CD8-positive, alpha-beta memory T cell (primary cell): ENCODE measurements at regions not wholly inside any gene's neighbourhood (a gene's known extent, or its start where the extent isn't known, plus 50 kb on each side); places are given as distances from the start of the nearest gene placed in this dataset.

Source experiments
- CTCF ChIA-PET: fragments of 350-600 bp; sonication (Branson Sonifier 250); formaldehyde crosslinking; loops from one replicate; lab custom pipeline; 2021; ENCODE audit warnings: antibody characterized with exemption; lab: Charles Lee
- POLR2A ChIA-PET: fragments of 350-600 bp; sonication (Branson Sonifier 250); formaldehyde crosslinking; loops from one replicate; lab custom pipeline; 2021; ENCODE audit warnings: antibody characterized with exemption; lab: Charles Lee
- DNase-seq, 5 donors: peaks; one replicate each; pipeline versions ENCODE4 v3.0.0 to v3.0.0-alpha.2; 2020 to 2022; ENCODE audit warnings: mixed read lengths in 1 of 5
- H3K27ac ChIP-seq: one replicate; pipeline ENCODE4 v1.7.0; 2013; ENCODE audit warnings: low read depth, mild to moderate bottlenecking, low read length, moderate library complexity
- H3K27me3 ChIP-seq: 2 replicates; pipeline ENCODE4 v1.7.0; 2013; ENCODE audit warnings: low read length, mild to moderate bottlenecking; ENCODE audit not compliant: insufficient read depth, poor library complexity, severe bottlenecking
- H3K36me3 ChIP-seq: 2 replicates; pipeline ENCODE4 v1.7.0; 2013; ENCODE audit warnings: mild to moderate bottlenecking, low read length, moderate library complexity; ENCODE audit not compliant: insufficient read depth
- H3K4me1 ChIP-seq: 2 replicates; pipeline ENCODE4 v1.7.0; 2013; ENCODE audit warnings: mild to moderate bottlenecking, low read length, moderate library complexity; ENCODE audit not compliant: insufficient read depth
- H3K4me3 ChIP-seq: 2 replicates; pipeline ENCODE4 v1.7.0; 2013; ENCODE audit warnings: mild to moderate bottlenecking, low read length
- H3K9me3 ChIP-seq: 2 replicates; pipeline ENCODE4 v1.7.0; 2013; ENCODE audit warnings: mild to moderate bottlenecking, low read length
- H3K27ac Mint-ChIP-seq, 8 donors: one replicate each; pipeline ENCODE4 v1.8.0; 2020 to 2021; ENCODE audit warnings: mixed read lengths in 8 of 8, mild to moderate bottlenecking in 6 of 8, inconsistent platforms in 3 of 8, moderate library complexity in 3 of 8
- H3K27me3 Mint-ChIP-seq, 2 donors: one replicate each; pipeline ENCODE4 v1.8.0; 2020 to 2021; ENCODE audit warnings: mixed read lengths in 2 of 2, mild to moderate bottlenecking in 1 of 2, moderate library complexity in 1 of 2
- H3K36me3 Mint-ChIP-seq, 3 donors: one replicate each; pipeline ENCODE4 v1.8.0; 2020 to 2021; ENCODE audit warnings: mixed read lengths in 3 of 3, inconsistent platforms in 1 of 3, mild to moderate bottlenecking in 1 of 3
- H3K4me1 Mint-ChIP-seq, 3 donors: one replicate each; pipeline ENCODE4 v1.8.0; 2020 to 2021; ENCODE audit warnings: mixed read lengths in 3 of 3, inconsistent platforms in 1 of 3, mild to moderate bottlenecking in 1 of 3
- H3K4me3 Mint-ChIP-seq, 7 donors: one replicate each; pipeline ENCODE4 v1.8.0; 2020 to 2021; ENCODE audit warnings: mixed read lengths in 7 of 7, mild to moderate bottlenecking in 6 of 7, moderate library complexity in 4 of 7, inconsistent platforms in 2 of 7
- H3K9me3 Mint-ChIP-seq, 5 donors: one replicate each; pipeline ENCODE4 v1.8.0; 2020 to 2022; ENCODE audit warnings: mixed read lengths in 5 of 5, mild to moderate bottlenecking in 3 of 5, moderate library complexity in 2 of 5, inconsistent platforms in 1 of 5

DNA sequence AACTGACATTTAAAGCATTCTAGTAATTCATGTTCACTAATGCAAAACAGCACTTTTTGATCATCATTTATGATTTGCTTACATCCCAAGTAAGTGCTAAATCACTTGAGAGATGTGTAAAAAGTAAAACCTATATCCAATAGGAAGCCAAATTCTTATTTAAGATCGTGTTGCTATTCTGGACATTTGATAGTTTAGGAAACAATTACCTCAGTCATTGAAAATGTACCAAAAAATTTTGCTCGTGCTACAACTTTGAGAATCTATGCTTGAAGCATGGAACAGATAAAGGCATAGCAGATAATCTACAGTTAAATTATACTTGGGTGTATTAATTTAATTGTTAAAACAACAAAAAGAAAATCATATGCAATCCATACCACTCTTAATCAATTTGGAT is 571.6 kb upstream of the NR2F2 start:
- H3K4me3 ChIP-seq, result no peak overlapping the region
- peaks cover 0 to 4% (median 0%) of the 10 kb centered on the region in 3 donors for H3K4me1 Mint-ChIP-seq
- H3K9me3 ChIP-seq, result no peaks in the 10 kb centered on the region
- H3K27me3 ChIP-seq, result no peaks in the 10 kb centered on the region
- ChIA-PET CTCF (no interaction called here), POLR2A (no interaction called here)
- H3K9me3 Mint-ChIP-seq, result peaks cover 0 to 3% (median 0%) of the 10 kb centered on the region in 5 donors
- no peak overlapping the region for H3K27ac ChIP-seq
- no peak for DNase-seq
- no peaks in the 10 kb centered on the region for H3K4me1 ChIP-seq
- no peaks in the 10 kb centered on the region for H3K36me3 ChIP-seq
- H3K27ac Mint-ChIP-seq, result no peak overlapping the region
- H3K27me3 Mint-ChIP-seq, result peaks cover 0 to 3% of the 10 kb centered on the region in 2 donors
- no peaks in the 10 kb centered on the region for H3K36me3 Mint-ChIP-seq
- no peak overlapping the region for H3K4me3 Mint-ChIP-seq

DNA sequence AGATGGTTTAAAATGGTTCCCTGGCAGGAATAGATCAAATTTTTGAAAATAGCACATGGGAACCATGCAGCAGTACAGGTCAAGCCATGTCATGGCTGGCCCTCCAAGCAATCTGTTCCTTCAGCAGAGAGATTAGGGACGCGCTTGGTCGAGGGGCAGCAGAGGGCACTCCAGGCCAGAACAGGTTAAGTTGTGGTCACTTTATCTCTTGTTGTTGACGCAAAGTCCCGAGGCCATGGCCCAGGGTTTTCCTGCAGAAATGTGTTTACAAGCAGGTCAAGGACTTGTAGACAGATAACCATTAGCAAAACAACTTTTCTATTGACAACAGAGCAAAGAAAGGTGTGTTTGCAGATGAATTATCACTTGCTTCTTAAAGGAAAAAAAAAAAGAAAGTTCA is 570.0 kb upstream of the NR2F2 start:
- Mint-ChIP-seq H3K27ac (peak overlapping the region in 1 of 8 donors; percentile 11), H3K4me1 (peaks cover 0 to 4% (median 0%) of the 10 kb centered on the region in 3 donors), H3K36me3 (no peaks in the 10 kb centered on the region), H3K27me3 (no peaks in the 10 kb centered on the region), H3K4me3 (no peak overlapping the region), H3K9me3 (peaks cover 0 to under 1% (median 0%) of the 10 kb centered on the region in 5 donors)
- POLR2A ChIA-PET, result no interaction called here
- Histone ChIP-seq H3K4me3 (no peak overlapping the region), H3K9me3 (no peaks in the 10 kb centered on the region), H3K36me3 (no peaks in the 10 kb centered on the region), H3K27me3 (no peaks in the 10 kb centered on the region), H3K27ac (no peak overlapping the region), H3K4me1 (no peaks in the 10 kb centered on the region)
- no peak for DNase-seq
- CTCF ChIA-PET, result no interaction called here

DNA sequence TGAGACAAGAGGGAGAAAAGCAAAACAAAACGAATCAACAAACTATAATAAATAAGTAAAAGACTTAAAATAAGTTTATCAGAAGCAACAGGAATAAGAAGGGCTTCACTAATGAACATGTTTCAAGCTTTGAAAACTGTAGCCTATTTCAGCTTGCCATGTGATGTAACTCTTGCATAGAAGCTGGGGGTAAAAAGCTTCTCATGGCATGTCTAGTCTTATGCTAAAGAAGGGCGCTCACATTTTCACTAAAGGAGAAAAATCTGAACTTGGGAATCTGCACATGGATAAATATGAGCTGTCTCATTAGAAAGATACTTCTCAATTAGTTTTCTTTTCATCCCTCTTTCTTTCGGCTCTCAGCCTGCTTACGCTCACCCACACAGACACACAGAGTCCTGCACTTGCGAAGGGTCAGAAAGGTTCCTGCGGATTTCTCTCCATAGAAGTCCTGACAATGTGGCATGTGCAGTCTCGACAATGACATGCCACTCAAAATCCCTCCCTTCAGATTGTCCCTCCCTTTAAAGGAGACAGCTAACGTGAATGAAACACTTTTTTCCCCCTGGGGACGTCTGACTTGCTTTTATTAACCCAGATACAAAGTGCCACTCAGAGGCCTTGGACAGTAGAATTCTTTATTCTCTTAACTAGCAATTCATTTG is 568.9 kb upstream of the NR2F2 start:
- no peaks in the 10 kb centered on the region for H3K9me3 Mint-ChIP-seq
- no peaks in the 10 kb centered on the region for H3K36me3 Mint-ChIP-seq
- Histone ChIP-seq H3K4me3 (no peak overlapping the region), H3K9me3 (no peaks in the 10 kb centered on the region), H3K27me3 (no peaks in the 10 kb centered on the region), H3K4me1 (no peaks in the 10 kb centered on the region), H3K27ac (no peak overlapping the region), H3K36me3 (no peaks in the 10 kb centered on the region)
- H3K4me1 Mint-ChIP-seq, result peaks cover 0 to 4% (median 0%) of the 10 kb centered on the region in 3 donors
- DNase-seq, result no peak
- H3K27me3 Mint-ChIP-seq, result no peaks in the 10 kb centered on the region
- no peak overlapping the region for H3K27ac Mint-ChIP-seq
- no peak overlapping the region for H3K4me3 Mint-ChIP-seq
- ChIA-PET CTCF (interaction anchor here (1.1 kb wide), 1 partner anchor 20 kb away, joined by 3 read pairs; no protein-coding TSS in a partner anchor), POLR2A (no interaction called here)

DNA sequence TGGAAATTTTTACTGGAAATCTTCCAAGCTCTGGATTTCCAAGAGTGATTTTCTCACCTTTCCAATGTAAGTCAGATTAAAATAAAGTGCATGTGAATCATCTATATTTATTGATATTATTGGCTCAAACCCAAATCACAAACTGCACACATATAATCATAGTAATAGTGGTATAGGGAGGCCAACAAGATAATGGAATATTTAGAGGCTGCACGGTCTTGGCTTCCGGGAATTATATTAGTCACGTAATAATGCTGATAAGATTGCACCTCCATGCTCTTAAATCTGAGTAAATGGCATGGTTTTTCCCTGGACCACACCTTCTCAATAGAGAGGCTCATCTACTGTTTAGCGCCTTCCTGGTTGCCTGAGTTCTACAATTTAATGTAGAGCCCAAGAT is 567.1 kb upstream of the NR2F2 start:
- Histone ChIP-seq H3K36me3 (no peaks in the 10 kb centered on the region), H3K9me3 (no peaks in the 10 kb centered on the region), H3K4me3 (no peak overlapping the region), H3K4me1 (no peaks in the 10 kb centered on the region), H3K27me3 (no peaks in the 10 kb centered on the region), H3K27ac (no peak overlapping the region)
- Mint-ChIP-seq H3K4me3 (no peak overlapping the region), H3K36me3 (no peaks in the 10 kb centered on the region), H3K27ac (no peak overlapping the region), H3K9me3 (no peaks in the 10 kb centered on the region), H3K27me3 (no peaks in the 10 kb centered on the region), H3K4me1 (peaks cover 0 to 4% (median 0%) of the 10 kb centered on the region in 3 donors)
- CTCF ChIA-PET, result no interaction called here
- POLR2A ChIA-PET, result no interaction called here
- no peak for DNase-seq

DNA sequence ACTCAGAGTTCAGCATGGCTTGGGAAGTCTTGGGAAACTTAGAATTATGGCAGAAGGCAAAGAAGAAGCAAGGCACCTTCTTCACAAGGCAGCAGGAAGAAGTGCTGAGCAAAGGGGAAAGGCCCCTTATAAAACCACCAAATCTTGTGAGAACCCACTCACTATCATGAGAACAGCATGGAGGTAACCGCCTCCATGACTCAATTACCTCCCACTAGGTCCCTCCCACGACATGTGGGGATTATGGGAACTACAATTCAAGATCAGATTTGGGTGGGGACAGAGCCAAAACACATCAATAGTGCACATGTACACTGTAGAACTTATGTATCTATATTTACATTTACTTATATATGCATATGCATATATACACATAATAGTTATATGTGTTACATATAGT is 565.3 kb upstream of the NR2F2 start:
- no peaks in the 10 kb centered on the region for H3K36me3 ChIP-seq
- no peaks in the 10 kb centered on the region for H3K27me3 ChIP-seq
- no peaks in the 10 kb centered on the region for H3K4me1 ChIP-seq
- H3K27me3 Mint-ChIP-seq, result no peaks in the 10 kb centered on the region
- H3K27ac Mint-ChIP-seq, result no peak overlapping the region
- H3K9me3 Mint-ChIP-seq, result no peaks in the 10 kb centered on the region
- DNase-seq, result no peak
- ChIA-PET POLR2A (no interaction called here), CTCF (no interaction called here)
- H3K4me1 Mint-ChIP-seq, result peaks cover 0 to 4% (median 0%) of the 10 kb centered on the region in 3 donors
- H3K36me3 Mint-ChIP-seq, result peaks cover 0 to 1% (median 0%) of the 10 kb centered on the region in 3 donors
- no peaks in the 10 kb centered on the region for H3K9me3 ChIP-seq
- H3K4me3 ChIP-seq, result no peak overlapping the region
- no peak overlapping the region for H3K27ac ChIP-seq
- no peak overlapping the region for H3K4me3 Mint-ChIP-seq

DNA sequence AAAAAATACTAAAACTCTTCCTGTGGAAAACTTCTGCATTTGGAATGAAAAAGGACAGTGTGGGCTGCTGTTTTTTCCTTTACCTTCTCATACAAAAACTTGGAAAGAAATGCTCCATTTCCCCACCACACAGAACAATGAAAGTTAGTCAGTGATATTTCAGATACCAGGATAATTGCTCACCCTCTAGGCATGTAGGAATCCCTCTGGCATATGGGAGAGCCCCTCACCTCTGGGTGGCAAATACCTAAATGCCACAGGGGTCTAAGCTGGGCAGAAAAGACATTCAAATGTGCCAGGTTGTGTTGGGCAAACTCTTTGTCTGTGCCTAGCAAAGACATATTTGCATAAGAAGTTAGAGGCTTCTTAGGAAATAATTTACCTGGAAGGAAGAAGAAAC is 560.3 kb upstream of the NR2F2 start:
- POLR2A ChIA-PET, result no interaction called here
- Mint-ChIP-seq H3K9me3 (peaks cover 0 to 3% (median 0%) of the 10 kb centered on the region in 5 donors), H3K4me1 (no peaks in the 10 kb centered on the region)

DNA sequence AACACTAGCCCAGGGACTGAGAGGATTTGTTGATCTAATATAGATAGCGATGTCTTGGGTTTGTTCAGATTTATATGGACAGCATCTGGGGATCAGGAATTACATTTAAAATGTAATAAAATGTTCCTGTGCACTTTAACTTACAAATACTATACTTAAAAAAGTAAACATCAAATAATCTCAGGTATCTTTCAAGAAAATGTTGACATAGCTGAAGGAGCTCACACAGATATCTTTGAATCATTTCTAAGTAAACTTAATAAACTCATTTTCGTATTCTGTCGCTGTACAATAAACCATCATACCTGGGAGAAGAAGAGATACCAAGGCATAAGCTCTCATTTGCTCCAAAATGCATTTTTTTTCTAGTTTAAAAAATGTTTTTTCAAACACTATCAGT is 557.5 kb upstream of the NR2F2 start:
- Histone ChIP-seq H3K4me1 (no peaks in the 10 kb centered on the region), H3K27ac (no peak overlapping the region), H3K36me3 (no peaks in the 10 kb centered on the region), H3K4me3 (no peak overlapping the region), H3K9me3 (no peaks in the 10 kb centered on the region), H3K27me3 (no peaks in the 10 kb centered on the region)
- peaks cover 6% of the 10 kb centered on the region in 2 donors for H3K27me3 Mint-ChIP-seq
- H3K4me3 Mint-ChIP-seq, result no peak overlapping the region
- POLR2A ChIA-PET, result no interaction called here
- no peaks in the 10 kb centered on the region for H3K4me1 Mint-ChIP-seq
- peaks cover 0 to 1% (median 0%) of the 10 kb centered on the region in 3 donors for H3K36me3 Mint-ChIP-seq
- DNase-seq, result no peak
- peaks cover 0 to 3% (median 0%) of the 10 kb centered on the region in 5 donors for H3K9me3 Mint-ChIP-seq
- no peak overlapping the region for H3K27ac Mint-ChIP-seq
- CTCF ChIA-PET, result no interaction called here

More for the DNA sequence above, 560.3 kb upstream of the NR2F2 start:
- Histone ChIP-seq H3K27me3 (no peaks in the 10 kb centered on the region), H3K27ac (no peak overlapping the region), H3K9me3 (no peaks in the 10 kb centered on the region), H3K4me3 (no peak overlapping the region), H3K4me1 (no peaks in the 10 kb centered on the region), H3K36me3 (no peaks in the 10 kb centered on the region)
- CTCF ChIA-PET, result no interaction called here
- peaks cover 0 to 1% (median 0%) of the 10 kb centered on the region in 3 donors for H3K36me3 Mint-ChIP-seq
- peaks cover 6% of the 10 kb centered on the region in 2 donors for H3K27me3 Mint-ChIP-seq
- no peak overlapping the region for H3K27ac Mint-ChIP-seq
- no peak overlapping the region for H3K4me3 Mint-ChIP-seq
- no peak for DNase-seq

DNA sequence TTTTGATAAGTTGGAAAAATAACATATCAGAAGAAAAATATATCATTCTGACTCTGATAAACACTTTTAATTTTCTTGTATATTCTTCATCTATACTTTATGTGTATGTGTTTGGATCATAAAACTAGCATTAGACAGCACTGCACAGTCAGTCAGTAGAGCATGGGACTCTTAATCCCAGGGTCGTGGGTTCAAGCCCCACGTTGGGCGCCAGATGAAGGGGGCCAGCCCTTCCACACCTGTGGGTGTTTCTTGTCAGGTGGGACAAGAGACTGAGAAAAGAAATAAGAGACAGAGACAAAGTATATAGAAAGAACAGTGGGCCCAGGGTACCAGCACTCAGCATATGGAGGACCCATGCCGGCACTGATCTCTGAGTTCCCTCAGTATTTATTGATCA is 546.0 kb upstream of the NR2F2 start:
- no peak overlapping the region for H3K4me3 ChIP-seq
- Mint-ChIP-seq H3K36me3 (peaks cover 2 to 51% (median 7%) of the 10 kb centered on the region in 3 donors), H3K9me3 (peaks cover 43 to 54% (median 51%) of the 10 kb centered on the region in 5 donors), H3K4me3 (no peak overlapping the region), H3K27me3 (peaks cover 0 to 5% of the 10 kb centered on the region in 2 donors), H3K27ac (no peak overlapping the region), H3K4me1 (no peaks in the 10 kb centered on the region)
- ChIA-PET CTCF (interaction anchor here (1.0 kb wide), 1 partner anchor 12 kb away, joined by 3 read pairs; no protein-coding TSS in a partner anchor), POLR2A (no interaction called here)
- no peaks in the 10 kb centered on the region for H3K27me3 ChIP-seq
- no peak for DNase-seq
- peaks cover 20% of the 10 kb centered on the region for H3K9me3 ChIP-seq
- no peaks in the 10 kb centered on the region for H3K36me3 ChIP-seq
- no peaks in the 10 kb centered on the region for H3K4me1 ChIP-seq
- H3K27ac ChIP-seq, result no peak overlapping the region
